Esophagus mucosa (tissue), 1 donor: ENCODE measurements at regions not wholly inside any gene's neighbourhood (a gene's known extent, or its start where the extent isn't known, plus 50 kb on each side); places are given as distances from the start of the nearest gene placed in this dataset.

Experiments used
- ATAC-seq: fragments of 200-7000 bp; cut with Tn5 transposase; one replicate; pipeline ENCODE4 v1.9.1; 2020
- donor health status: DM: yes; HTN: yes; CAD: no.

- no peak for ATAC-seq
Observed at GRCh38 chr4:175444512-175444911, 367.6 kb downstream of the GPM6A start.

DNA sequence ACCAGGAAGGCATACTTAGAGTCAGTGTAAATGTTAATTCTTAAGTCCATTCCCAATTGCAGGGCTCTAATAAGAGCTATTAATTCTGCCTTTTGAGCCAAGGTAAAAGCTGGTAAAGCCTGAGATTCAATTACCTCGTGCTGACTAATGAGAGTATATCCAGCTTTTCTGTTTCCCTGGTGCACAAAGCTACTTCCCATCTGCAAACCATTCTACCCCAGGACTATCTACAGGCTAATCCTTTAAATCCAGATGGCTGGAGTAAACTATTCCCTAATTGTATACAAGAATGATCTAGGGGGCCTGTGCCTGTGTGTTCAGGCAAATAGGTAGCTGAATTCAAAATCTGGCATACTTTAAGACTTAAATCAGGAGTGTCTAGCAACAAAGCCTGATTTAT is 365.0 kb downstream of the GPM6A start:
- ATAC-seq: no peak

- no peak for ATAC-seq
Observed at GRCh38 chr4:175450446-175450845, 361.6 kb downstream of the GPM6A start.

DNA sequence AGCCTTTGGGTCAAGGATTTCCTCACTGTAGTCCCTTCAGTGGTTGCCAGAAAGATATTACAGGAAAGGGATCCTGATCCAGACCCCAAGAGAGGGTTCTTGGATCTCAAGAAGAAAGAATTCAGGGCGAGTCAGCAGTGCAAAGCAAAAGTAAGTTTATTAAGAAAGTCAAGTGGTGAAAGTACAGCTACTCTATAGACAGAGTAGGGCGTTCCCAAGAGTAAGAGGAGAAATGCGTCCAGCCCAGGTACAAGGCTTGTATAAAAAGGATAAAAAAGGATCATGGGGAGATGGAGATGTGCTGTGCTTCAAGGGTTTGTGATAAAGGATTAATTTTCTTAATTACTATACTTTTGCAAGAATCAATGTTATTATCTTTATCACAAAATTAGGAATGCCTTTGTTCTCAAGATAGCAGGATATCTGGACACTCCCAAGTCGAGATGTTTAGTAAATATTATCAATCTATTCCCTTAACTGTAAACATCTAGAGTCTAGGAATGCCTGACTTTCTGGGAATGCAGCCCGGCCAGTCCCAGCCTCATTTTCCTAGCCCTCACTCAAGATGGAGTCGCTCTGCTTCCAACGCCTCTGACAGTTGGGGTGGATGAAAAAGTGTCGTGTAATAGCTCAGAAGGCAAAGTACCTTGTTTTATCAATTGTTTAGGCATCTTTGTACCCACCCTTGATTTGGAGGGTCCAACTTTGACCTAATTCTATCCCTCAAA is 360.7 kb downstream of the GPM6A start:
- ATAC-seq: no peak

- no peak for ATAC-seq
Observed at GRCh38 chr4:175453456-175453855, 358.6 kb downstream of the GPM6A start.

DNA sequence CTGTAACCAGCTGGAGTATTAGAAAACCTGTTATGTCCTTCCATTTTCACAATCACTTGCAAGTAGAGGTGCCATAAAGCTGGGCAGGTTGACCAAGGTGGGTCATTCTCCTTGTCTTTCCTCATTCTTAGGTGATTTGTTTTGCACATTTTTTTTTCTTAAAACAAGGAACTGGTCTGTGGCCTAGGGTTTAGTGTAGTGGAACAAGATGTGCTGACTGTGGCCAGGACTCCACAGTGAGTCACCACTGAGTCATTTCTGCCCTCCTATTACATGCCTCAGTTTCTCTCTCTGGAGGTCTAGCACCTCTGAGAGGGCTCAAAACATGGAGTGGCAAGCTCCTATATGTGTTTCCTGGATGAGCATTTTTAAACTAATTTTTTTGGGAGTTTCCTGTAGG is 355.9 kb downstream of the GPM6A start:
- no peak for ATAC-seq

DNA sequence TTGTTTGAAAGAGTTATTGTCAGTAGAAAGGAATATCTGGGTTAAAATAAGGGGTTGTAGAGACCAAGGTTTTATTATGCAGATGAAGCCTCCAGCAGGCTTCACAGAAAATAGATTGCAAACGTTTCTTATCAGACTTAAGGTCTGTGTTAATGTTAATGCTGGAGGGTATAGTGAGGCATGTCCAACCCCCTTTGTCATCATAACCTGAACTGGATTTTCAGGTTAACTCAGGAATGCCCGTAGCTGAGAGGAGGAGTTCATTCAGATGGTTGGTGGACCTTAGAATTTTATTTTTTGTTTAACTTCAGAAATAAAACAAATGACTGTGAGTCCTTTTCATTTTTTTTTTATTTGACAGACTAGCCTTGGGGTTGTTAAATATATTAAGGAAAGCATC is 354.1 kb downstream of the GPM6A start:
- no peak for ATAC-seq

DNA sequence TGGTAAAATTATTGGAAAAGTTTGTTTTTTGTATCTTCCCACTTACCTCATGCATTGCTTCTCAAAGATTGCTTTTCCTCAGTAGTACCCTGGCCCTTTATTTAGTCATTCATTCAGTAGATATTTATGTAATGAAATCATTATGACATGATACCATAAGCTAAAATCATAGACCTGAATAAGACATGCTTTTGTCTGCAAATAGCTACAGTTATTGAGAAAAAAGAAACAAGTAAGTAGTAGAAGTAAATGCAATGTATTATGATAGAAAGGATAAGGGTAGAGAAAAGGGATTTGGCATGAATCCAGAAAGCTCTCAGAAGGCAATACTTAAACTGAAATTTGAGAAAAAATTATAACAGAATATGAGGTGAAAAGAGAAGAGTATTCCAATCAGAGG is 352.5 kb downstream of the GPM6A start:
- no peak for ATAC-seq

DNA sequence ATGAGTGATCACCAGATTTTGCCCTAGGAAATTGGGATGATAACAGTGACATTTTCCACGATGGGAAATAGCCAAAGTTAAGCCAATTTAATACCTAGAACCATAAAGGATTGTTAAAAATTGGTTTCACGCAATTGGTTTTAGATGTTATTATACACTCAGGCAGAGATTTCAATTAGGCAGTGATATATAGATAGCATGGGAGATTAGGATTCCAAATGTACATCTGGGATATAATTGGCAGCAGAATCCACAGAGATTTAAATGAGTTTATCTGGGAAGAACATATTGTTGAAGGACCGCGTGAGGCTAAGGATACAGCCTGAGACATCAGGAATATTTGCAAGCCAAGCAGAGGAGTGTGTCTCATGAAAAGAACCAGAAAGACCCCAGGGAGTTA is 351.6 kb downstream of the GPM6A start:
- no peak for ATAC-seq

GRCh38 chr4:175469514-175469913 is 342.6 kb downstream of the GPM6A start:
- no peak for ATAC-seq

DNA sequence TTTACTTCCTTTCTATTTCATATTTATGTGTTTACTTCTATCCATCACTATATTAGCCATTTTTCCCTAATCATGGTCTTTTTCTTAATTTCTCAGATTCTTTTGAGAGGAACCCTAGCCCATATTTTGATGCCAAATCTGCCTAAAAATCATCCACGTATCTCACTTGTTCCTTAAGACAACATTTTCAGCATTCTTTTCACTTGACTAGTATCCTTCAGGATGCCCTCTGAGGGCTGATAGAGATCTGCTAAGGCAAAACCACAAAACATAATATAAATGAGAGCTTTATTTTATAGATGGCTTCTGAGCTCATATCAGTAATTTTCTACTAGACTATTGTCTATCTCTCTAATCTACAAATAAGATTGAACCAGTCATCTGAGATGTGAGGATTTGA is 341.9 kb downstream of the GPM6A start:
- no peak for ATAC-seq

DNA sequence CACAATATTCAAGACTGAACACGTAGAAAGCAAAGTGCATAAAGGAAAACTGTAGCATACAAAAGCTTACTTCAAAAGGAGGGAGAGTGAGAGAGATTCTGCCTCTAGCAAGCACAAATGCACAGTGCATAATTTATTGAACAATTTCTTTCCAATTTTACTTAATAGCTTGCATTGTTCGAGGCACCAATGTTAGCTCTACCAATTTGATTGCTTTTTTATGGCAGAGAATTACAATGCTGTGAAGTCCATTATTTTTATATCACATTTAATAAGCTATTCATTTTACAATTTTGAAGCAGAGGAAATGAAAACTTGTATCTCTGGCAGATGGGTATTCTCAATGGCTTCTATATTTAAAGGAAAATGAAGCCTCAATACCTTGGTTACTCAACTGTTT is 331.7 kb downstream of the GPM6A start:
- ATAC-seq: no peak

DNA sequence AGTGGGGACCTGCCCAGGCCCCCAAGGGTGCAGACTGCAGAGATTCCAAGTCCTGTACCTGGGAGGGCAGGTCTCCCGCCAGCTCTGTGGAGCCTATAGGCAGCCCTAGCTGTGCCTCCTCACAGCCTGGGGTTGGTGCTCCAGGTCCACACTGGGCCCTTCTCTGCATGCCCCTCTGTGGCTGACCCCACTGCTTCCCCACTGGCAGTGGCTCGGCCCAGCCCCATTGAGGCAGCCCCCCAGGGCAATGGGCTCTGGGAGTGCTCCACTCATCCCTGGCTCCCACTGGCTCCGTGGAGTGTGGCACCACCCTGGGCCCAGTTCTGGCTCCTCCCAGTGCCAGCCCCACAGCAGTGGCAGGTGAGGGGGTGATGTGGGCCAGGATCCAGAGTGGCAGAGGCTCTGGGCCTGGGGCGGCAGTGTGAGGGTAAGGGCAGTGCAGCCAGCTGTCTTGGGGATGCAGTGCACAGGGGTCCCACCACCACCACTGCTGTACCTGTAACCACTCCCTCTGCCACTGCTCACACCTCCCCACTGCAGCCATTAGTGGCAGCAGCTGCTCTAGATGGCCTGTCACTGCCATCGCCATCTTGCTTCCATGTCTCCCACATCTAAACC is 312.2 kb downstream of the GPM6A start:
- no peak for ATAC-seq

- no peak for ATAC-seq
Observed at GRCh38 chr4:175504318-175504717, 307.7 kb downstream of the GPM6A start.

DNA sequence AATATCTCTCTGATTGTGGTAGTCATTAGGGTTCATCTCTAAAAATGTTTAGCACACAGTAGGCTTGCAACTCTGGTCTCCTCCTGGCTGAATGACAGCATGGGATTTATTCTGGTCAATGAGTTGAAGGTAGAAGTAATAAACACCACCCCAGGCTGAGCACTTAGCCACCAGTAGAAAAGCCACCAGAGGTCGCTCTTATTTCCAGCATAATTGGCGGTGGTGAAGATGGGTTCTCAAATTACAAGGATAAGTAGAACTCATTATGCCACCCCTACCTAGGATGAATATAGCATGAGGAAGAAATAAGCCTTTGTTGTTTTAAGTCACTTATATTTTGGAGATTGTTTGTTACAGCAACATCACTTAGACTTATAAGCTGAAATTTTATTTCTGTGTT is 302.7 kb downstream of the GPM6A start:
- no peak for ATAC-seq

GRCh38 chr4:175511861-175512260 is 300.2 kb downstream of the GPM6A start:
- ATAC-seq: no peak

DNA sequence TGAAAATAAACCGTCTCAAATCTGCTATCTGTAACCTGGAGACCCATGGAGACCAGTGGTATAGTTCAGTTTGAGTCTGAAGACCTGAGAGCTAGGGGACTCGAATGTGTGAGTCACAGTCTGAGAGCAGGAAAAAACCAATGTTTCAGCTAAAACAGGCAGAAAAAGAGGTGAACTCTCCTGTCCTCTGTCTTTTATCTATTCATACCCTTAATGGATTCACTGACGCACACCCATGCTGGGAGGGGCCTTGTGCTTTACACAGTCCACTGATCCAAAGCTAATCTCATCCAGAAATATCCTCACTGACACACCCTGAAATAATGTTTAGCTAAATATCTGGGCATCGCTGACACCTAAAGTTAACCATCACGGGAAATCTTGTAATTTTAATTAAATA is 297.9 kb downstream of the GPM6A start:
- ATAC-seq: no peak

- ATAC-seq: no peak
Observed at GRCh38 chr4:175530655-175531054, 281.4 kb downstream of the GPM6A start.

- no peak for ATAC-seq
Observed at GRCh38 chr4:175531405-175532091, 280.5 kb downstream of the GPM6A start.

GRCh38 chr4:175536852-175537453 is 275.1 kb downstream of the GPM6A start:
- no peak for ATAC-seq

GRCh38 chr4:175539498-175539897 is 272.6 kb downstream of the GPM6A start:
- ATAC-seq: no peak

DNA sequence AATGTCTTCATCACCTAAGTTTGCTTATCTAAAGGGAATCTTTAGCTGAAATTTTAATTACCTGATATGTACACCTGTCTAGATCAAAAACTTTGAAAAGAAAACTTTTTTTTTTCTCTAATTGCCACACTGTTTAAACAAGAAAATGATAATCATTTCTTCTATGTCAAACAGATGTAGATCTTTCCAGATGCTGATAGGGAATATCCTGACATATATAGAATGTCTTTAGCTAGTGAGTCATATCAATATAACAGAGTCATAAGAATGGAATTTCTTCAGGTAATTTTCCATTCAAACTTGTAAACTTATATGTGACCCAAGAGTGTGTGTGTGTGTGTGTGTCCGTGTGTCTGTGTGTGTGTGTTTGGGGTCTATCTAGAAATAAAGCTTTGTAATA is 271.9 kb downstream of the GPM6A start:
- no peak for ATAC-seq

DNA sequence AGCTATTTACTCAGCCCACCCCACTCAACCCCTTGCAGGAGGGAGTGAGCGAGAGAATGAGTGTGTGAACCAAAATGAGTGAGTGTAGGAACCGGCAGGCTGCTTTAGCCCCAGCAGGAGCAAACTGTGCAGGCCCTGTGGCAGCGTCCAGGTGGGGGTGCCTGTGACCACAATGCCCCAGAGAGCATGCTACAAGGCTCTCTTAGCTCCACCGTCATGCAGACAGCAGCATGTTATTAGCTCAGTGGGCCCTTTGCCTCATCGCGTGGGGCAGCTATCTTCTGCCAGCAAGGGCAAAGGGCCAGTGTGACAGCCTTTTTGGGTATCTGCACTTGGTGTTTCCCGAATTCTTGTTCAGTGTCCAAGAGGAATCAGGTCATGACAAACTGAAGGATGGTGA is 271.3 kb downstream of the GPM6A start:
- no peak for ATAC-seq

DNA sequence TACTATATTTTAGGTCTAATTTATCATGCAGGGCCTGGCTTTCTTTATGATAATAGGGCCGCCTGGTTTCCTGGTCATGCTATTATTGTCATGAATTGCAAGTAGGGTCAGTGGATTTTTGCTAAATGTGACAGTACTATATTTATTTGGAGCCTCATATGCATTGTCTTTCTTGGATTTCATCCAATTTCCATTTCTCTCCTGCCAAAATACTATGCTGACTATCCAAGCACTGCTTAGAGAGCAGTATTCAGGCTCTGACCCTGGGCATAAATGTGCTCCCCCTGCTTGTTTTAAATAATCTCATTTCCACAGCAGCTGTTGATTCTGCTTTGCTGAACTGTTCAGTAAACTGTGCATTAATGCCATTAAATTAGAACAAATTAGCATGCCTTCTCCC is 269.3 kb downstream of the GPM6A start:
- ATAC-seq: no peak
